IMR-90 (cell line): ENCODE measurements at regions not wholly inside any gene's neighbourhood (a gene's known extent, or its start where the extent isn't known, plus 50 kb on each side); places are given as distances from the start of the nearest gene placed in this dataset.

ENCODE experiments used
- ATAC-seq: fragments of 200-7000 bp; cut with Tn5 transposase; 2 replicates; pipeline ENCODE4 v1.9.1; 2020; ENCODE audit warnings: low read depth, mild to moderate bottlenecking, moderate library complexity
- BruUV-seq: library from RNA; stranded (reverse); fragments of 400-500 nt; replicated peaks from 2 replicates; lab custom pipeline; 2021; lab: Mats Ljungman, UMichigan
- CTCF ChIA-PET: fragments of 300-600 bp; formaldehyde crosslinking; extraction: SDS; loops from one replicate; lab custom pipeline; 2021; ENCODE audit warnings: antibody characterized with exemption; lab: Yijun Ruan, JAX
- POLR2A ChIA-PET: fragments of 300-600 bp; sonication (Branson Sonifier 250); formaldehyde crosslinking; loops from one replicate; lab custom pipeline; 2022; ENCODE audit warnings: antibody characterized with exemption; ENCODE audit not compliant: unreplicated experiment; lab: Charles Lee
- DNase-seq: peaks from one replicate; pipeline ENCODE4 v3.0.0; 2013
- H2AFZ ChIP-seq: replicated peaks from 2 replicates; pipeline ENCODE3; 2013; ENCODE audit warnings: low read length, mild to moderate bottlenecking; ENCODE audit not compliant: poor library complexity
- H2AK5ac ChIP-seq: 2 replicates; pipeline ENCODE4 v1.6.1; 2013; ENCODE audit warnings: low read depth, low read length, inconsistent platforms
- H2AK9ac ChIP-seq: replicated peaks from 2 replicates; pipeline ENCODE3; 2013; ENCODE audit warnings: mild to moderate bottlenecking, low read depth, low read length, moderate library complexity; ENCODE audit not compliant: poor library complexity
- H2BK120ac ChIP-seq: 2 replicates; pipeline ENCODE4 v1.6.1; 2013; ENCODE audit warnings: low read depth, low read length, inconsistent platforms
- H2BK15ac ChIP-seq: 3 replicates; pipeline ENCODE4 v1.6.1; 2013; ENCODE audit warnings: low read depth, low read length, inconsistent platforms
- H2BK20ac ChIP-seq: 2 replicates; pipeline ENCODE4 v1.6.1; 2013; ENCODE audit warnings: low read depth, mild to moderate bottlenecking, inconsistent platforms, low read length, moderate library complexity
- H2BK5ac ChIP-seq: 2 replicates; pipeline ENCODE4 v1.6.1; 2013; ENCODE audit warnings: mild to moderate bottlenecking, low read depth, low read length, inconsistent platforms; ENCODE audit not compliant: poor library complexity, severe bottlenecking
- H3K14ac ChIP-seq: replicated peaks from 2 replicates; pipeline ENCODE4 v1.6.1; 2013; ENCODE audit warnings: low read depth, low read length, inconsistent platforms
- H3K18ac ChIP-seq: 2 replicates; pipeline ENCODE4 v1.6.1; 2013; ENCODE audit warnings: low read depth, low read length, control low read depth
- H3K23ac ChIP-seq: 2 replicates; pipeline ENCODE4 v1.6.1; 2013; ENCODE audit warnings: low read depth, low read length, inconsistent platforms
- H3K27ac ChIP-seq: 2 replicates; pipeline ENCODE4 v1.5.1; 2013; ENCODE audit warnings: mild to moderate bottlenecking, control low read depth, low read length; ENCODE audit not compliant: insufficient read depth
- H3K27me3 ChIP-seq: 2 replicates; pipeline ENCODE4 v1.6.1; 2013; ENCODE audit warnings: low read length; ENCODE audit not compliant: control insufficient read depth, insufficient read depth
- H3K36me3 ChIP-seq: 2 replicates; pipeline ENCODE4 v1.6.1; 2013; ENCODE audit warnings: low read length, mixed read lengths; ENCODE audit not compliant: control insufficient read depth, insufficient read depth
- H3K4ac ChIP-seq: 2 replicates; pipeline ENCODE4 v1.6.1; 2013; ENCODE audit warnings: low read depth, low read length, inconsistent platforms
- H3K4me1 ChIP-seq: 2 replicates; pipeline ENCODE4 v1.6.1; 2013; ENCODE audit warnings: low read length, mixed read lengths; ENCODE audit not compliant: control insufficient read depth, insufficient read depth
- H3K4me2 ChIP-seq: 2 replicates; pipeline ENCODE4 v1.6.1; 2013; ENCODE audit warnings: low read depth, mild to moderate bottlenecking, control low read depth, low read length, moderate library complexity
- H3K4me3 ChIP-seq: 2 replicates; pipeline ENCODE4 v1.5.1; 2013; ENCODE audit warnings: low read depth, mild to moderate bottlenecking, control low read depth, low read length, moderate library complexity; ENCODE audit not compliant: insufficient read depth
- H3K56ac ChIP-seq: 2 replicates; pipeline ENCODE4 v1.6.1; 2013; ENCODE audit warnings: low read length, inconsistent platforms; ENCODE audit not compliant: insufficient read depth; ENCODE audit errors: extremely low read depth
- H3K79me1 ChIP-seq, 2 experiments: 2 replicates each; pipeline ENCODE4 v1.6.1; 2013; ENCODE audit warnings: low read length in 2 of 2, inconsistent platforms in 1 of 2, low read depth in 1 of 2
- H3K9ac ChIP-seq: 2 replicates; pipeline ENCODE4 v1.6.1; 2013; ENCODE audit warnings: low read depth, low read length, control low read depth
- H3K9me1 ChIP-seq: 2 replicates; pipeline ENCODE4 v1.6.1; 2013; ENCODE audit warnings: low read length, inconsistent platforms; ENCODE audit not compliant: insufficient read depth
- H3K9me3 ChIP-seq: 2 replicates; pipeline ENCODE4 v1.6.1; 2013; ENCODE audit warnings: low read length; ENCODE audit not compliant: control insufficient read depth, insufficient read depth
- H4K20me1 ChIP-seq: 2 replicates; pipeline ENCODE4 v1.6.1; 2013; ENCODE audit warnings: low read length, inconsistent platforms; ENCODE audit not compliant: insufficient read depth
- H4K5ac ChIP-seq: 2 replicates; pipeline ENCODE4 v1.6.1; 2013; ENCODE audit warnings: mild to moderate bottlenecking, low read depth, low read length, control low read depth
- H4K8ac ChIP-seq, 2 experiments: 2 replicates each; pipeline ENCODE4 v1.6.1; 2013; ENCODE audit warnings: low read depth in 2 of 2, low read length in 2 of 2, control low read depth in 1 of 2, inconsistent platforms in 1 of 2
- H4K91ac ChIP-seq: 2 replicates; pipeline ENCODE4 v1.6.1; 2013; ENCODE audit warnings: low read depth, low read length, inconsistent platforms; ENCODE audit not compliant: insufficient read depth
- CHD1 ChIP-seq: IDR thresholded peaks from 2 replicates; pipeline ENCODE4 v1.6.1; 2012; ENCODE audit warnings: low read depth, low read length, improper control_type of control experiment
- MAFK ChIP-seq: IDR thresholded peaks from 2 replicates; pipeline ENCODE4 v1.6.1; 2012; ENCODE audit warnings: low read depth, low read length, improper control_type of control experiment
- MXI1 ChIP-seq: IDR thresholded peaks from 2 replicates; pipeline ENCODE4 v1.6.1; 2012; ENCODE audit warnings: low read depth, mild to moderate bottlenecking, low read length, moderate library complexity, borderline replicate concordance
- dilution Hi-C: fragments of 300-500 bp; cut with HindIII; formaldehyde crosslinking; loops from one replicate; pipeline ENCODE4 v1.14.3; 2018; ENCODE audit warnings: low sequenced_read_pairs; ENCODE audit not compliant: unreplicated experiment
- in situ Hi-C: fragments of 300-500 bp; cut with MboI; formaldehyde crosslinking; loops from 3 replicates; pipeline ENCODE4 v1.14.3; 2019; ENCODE audit warnings: low sequenced_read_pairs, inconsistent platforms, mixed read lengths
- intact Hi-C: fragments of 100-400 bp; cut with micrococcal nuclease; formaldehyde crosslinking; loops from 2 replicates; pipeline ENCODE4 v1.10.0; 2022

GRCh38 chr6:113623129-113623528 is 234.0 kb upstream of the MARCKS start:
- no peaks in the 10 kb centered on the region for H3K79me1 ChIP-seq
- H4K91ac ChIP-seq, result no peak overlapping the region
- dilution Hi-C loops (no loop called here), in situ Hi-C loops (no loop called here), intact Hi-C loops (no loop called here)
- no peaks in the 10 kb centered on the region; the same call in 1 of the 2 replicates for H3K9me1 ChIP-seq
- no peak overlapping the region for H2BK15ac ChIP-seq
- no peaks in the 10 kb centered on the region for H3K27me3 ChIP-seq
- TF ChIP-seq MXI1 (no peak), CHD1 (no peak), MAFK (no peak)
- no peak overlapping the region for H2AK9ac ChIP-seq
- no peak overlapping the region for H3K23ac ChIP-seq
- H2BK5ac ChIP-seq, result no peak overlapping the region
- H2AK5ac ChIP-seq, result no peak overlapping the region
- no peak overlapping the region for H3K4ac ChIP-seq
- no peak overlapping the region for H3K56ac ChIP-seq
- H3K4me3 ChIP-seq, result no peak overlapping the region
- H3K4me1 ChIP-seq, result peaks cover 2% of the 10 kb centered on the region
- no peak overlapping the region for H3K18ac ChIP-seq
- no peak overlapping the region for H4K8ac ChIP-seq
- POLR2A ChIA-PET, result no interaction called here
- H4K20me1 ChIP-seq, result no peaks in the 10 kb centered on the region
- H3K27ac ChIP-seq, result no peak overlapping the region
- no peak overlapping the region for H4K5ac ChIP-seq
- H3K14ac ChIP-seq, result no peak overlapping the region
- H3K9ac ChIP-seq, result no peak overlapping the region
- no peak overlapping the region for H2AFZ ChIP-seq
- H2BK20ac ChIP-seq, result no peak overlapping the region
- CTCF ChIA-PET, result no interaction called here
- no peak overlapping the region for H3K4me2 ChIP-seq
- BruUV-seq, result no TSS peak
- ATAC-seq (no peak), DNase-seq (no peak)
- no peaks in the 10 kb centered on the region for H3K9me3 ChIP-seq
- H2BK120ac ChIP-seq, result no peak overlapping the region
- H3K36me3 ChIP-seq, result no peaks in the 10 kb centered on the region
